ENCODE measurements at regions not wholly inside any gene's neighbourhood (a gene's known extent, or its start where the extent isn't known, plus 50 kb on each side); places are given as distances from the start of the nearest gene placed in this dataset.

DNA sequence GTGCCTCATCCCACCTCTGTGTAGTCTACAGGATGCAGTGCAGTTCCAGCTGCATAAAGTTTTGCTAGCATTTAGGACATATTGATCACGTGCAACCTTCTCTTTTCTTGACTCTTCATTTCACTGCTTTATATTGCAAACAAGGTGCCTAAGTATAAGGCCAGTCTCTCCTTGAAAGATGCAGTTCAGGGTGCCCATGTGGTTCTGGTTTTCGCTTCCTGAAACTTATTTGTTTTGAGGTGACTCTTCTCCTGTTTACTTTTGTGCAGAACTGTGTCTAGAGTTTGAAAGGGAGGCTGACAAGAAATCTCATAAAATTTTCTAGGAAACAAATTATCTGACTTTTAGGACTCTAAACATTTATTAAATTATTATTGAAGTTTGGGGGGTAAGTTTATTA is 189.9 kb downstream of the UBE2E3 start:
- no peaks in the 10 kb centered on the region for H3K4me1 ChIP-seq (ENCODE audit: insufficient read depth, low read length)
- Mint-ChIP-seq H3K9me3 (ENCODE audit: unreplicated experiment) (no peaks in the 10 kb centered on the region), H3K36me3 (ENCODE audit: low read depth, unreplicated experiment) (no peaks in the 10 kb centered on the region), H3K4me1 (ENCODE audit: low read depth, unreplicated experiment) (peaks cover 7% of the 10 kb centered on the region), H3K4me3 (ENCODE audit: unreplicated experiment) (no peak overlapping the region), H3K27ac (ENCODE audit: unreplicated experiment) (no peak overlapping the region), H3K27me3 (ENCODE audit: low read depth, unreplicated experiment) (no peaks in the 10 kb centered on the region)
- FAIRE-seq, result no peak
- H3K36me3 ChIP-seq (ENCODE audit: insufficient read depth, low read length), result no peaks in the 10 kb centered on the region
- no peak for TF ChIP-seq EZH2 (IDR thresholded peaks at IDR 0.05; ENCODE audit: insufficient read depth, low read length)
- TF ChIP-seq, protein P1, sequence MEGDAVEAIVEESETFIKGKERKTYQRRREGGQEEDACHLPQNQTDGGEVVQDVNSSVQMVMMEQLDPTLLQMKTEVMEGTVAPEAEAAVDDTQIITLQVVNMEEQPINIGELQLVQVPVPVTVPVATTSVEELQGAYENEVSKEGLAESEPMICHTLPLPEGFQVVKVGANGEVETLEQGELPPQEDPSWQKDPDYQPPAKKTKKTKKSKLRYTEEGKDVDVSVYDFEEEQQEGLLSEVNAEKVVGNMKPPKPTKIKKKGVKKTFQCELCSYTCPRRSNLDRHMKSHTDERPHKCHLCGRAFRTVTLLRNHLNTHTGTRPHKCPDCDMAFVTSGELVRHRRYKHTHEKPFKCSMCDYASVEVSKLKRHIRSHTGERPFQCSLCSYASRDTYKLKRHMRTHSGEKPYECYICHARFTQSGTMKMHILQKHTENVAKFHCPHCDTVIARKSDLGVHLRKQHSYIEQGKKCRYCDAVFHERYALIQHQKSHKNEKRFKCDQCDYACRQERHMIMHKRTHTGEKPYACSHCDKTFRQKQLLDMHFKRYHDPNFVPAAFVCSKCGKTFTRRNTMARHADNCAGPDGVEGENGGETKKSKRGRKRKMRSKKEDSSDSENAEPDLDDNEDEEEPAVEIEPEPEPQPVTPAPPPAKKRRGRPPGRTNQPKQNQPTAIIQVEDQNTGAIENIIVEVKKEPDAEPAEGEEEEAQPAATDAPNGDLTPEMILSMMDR (IDR thresholded peaks at IDR 0.05; ENCODE audit: insufficient read depth, low read depth, low read length), result no peak
- no peak overlapping the region for H3K27ac ChIP-seq (ENCODE audit: low read depth, low read length)
- H3K9ac ChIP-seq (ENCODE audit: low read length), result no peak overlapping the region
- no peaks in the 10 kb centered on the region for H3K27me3 ChIP-seq (ENCODE audit: insufficient read depth, low read length)
- H3K9me3 ChIP-seq (ENCODE audit: insufficient read depth, low read depth, low read length), result no peaks in the 10 kb centered on the region
- no peak overlapping the region for H3K4me2 ChIP-seq (ENCODE audit: low read length)
- H3K79me2 ChIP-seq (ENCODE audit: insufficient read depth, low read length), result no peaks in the 10 kb centered on the region
- H3K4me3 ChIP-seq (ENCODE audit: insufficient read depth, low read depth, low read length), result no peak overlapping the region
- no peak for DNase-seq (ENCODE audit: low read depth)
- H2AFZ ChIP-seq (ENCODE audit: low read depth, low read length), result no peak overlapping the region
- no peaks in the 10 kb centered on the region for H4K20me1 ChIP-seq (ENCODE audit: insufficient read depth, low read length)

DNA sequence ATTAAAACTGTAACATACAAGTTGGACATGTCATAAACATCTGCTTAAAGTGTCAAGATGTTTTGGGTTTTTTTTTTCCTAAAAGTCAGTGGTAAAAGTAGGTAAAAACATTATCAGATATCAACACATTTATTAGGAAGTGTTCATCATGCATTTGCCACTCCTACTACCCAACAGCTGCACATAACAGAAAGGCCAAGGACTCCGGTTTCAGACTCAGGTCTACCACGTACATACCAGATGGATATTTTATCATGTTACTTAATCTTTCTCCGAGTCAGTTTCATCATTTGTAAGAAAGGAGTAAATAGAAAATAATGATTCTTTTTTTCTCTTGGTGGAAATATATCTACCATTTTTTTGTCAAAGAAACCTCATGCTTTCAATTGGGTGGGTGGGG is 192.3 kb downstream of the UBE2E3 start:
- H2AFZ ChIP-seq (ENCODE audit: low read depth, low read length), result no peak overlapping the region
- peaks cover 17% of the 10 kb centered on the region for H3K4me1 Mint-ChIP-seq (ENCODE audit: low read depth, unreplicated experiment)
- H3K4me2 ChIP-seq (ENCODE audit: low read length), result no peak overlapping the region
- H3K27me3 Mint-ChIP-seq (ENCODE audit: low read depth, unreplicated experiment), result no peaks in the 10 kb centered on the region
- FAIRE-seq, result no peak
- H3K27me3 ChIP-seq (ENCODE audit: insufficient read depth, low read length), result no peaks in the 10 kb centered on the region
- H3K4me3 ChIP-seq (ENCODE audit: insufficient read depth, low read depth, low read length), result no peak overlapping the region
- H3K79me2 ChIP-seq (ENCODE audit: insufficient read depth, low read length), result no peaks in the 10 kb centered on the region
- TF ChIP-seq, protein P1 (IDR thresholded peaks at IDR 0.05; ENCODE audit: insufficient read depth, low read depth, low read length), result no peak
- TF ChIP-seq EZH2 (IDR thresholded peaks at IDR 0.05; ENCODE audit: insufficient read depth, low read length), result no peak
- H4K20me1 ChIP-seq (ENCODE audit: insufficient read depth, low read length), result no peaks in the 10 kb centered on the region
- H3K4me1 ChIP-seq (ENCODE audit: insufficient read depth, low read length), result no peaks in the 10 kb centered on the region
- no peak overlapping the region for H3K27ac Mint-ChIP-seq (ENCODE audit: unreplicated experiment)
- H3K36me3 Mint-ChIP-seq (ENCODE audit: low read depth, unreplicated experiment), result no peaks in the 10 kb centered on the region
- H3K4me3 Mint-ChIP-seq (ENCODE audit: unreplicated experiment), result no peak overlapping the region
- H3K9me3 Mint-ChIP-seq (ENCODE audit: unreplicated experiment), result no peaks in the 10 kb centered on the region
- H3K36me3 ChIP-seq (ENCODE audit: insufficient read depth, low read length), result no peaks in the 10 kb centered on the region
- H3K9ac ChIP-seq (ENCODE audit: low read length), result no peak overlapping the region
- H3K27ac ChIP-seq (ENCODE audit: low read depth, low read length), result no peak overlapping the region
- no peaks in the 10 kb centered on the region for H3K9me3 ChIP-seq (ENCODE audit: insufficient read depth, low read depth, low read length)
- no peak for DNase-seq (ENCODE audit: low read depth)

- no peaks in the 10 kb centered on the region for H3K4me1 ChIP-seq (ENCODE audit: insufficient read depth, low read length)
- no peaks in the 10 kb centered on the region for H3K36me3 Mint-ChIP-seq (ENCODE audit: low read depth, unreplicated experiment)
- H4K20me1 ChIP-seq (ENCODE audit: insufficient read depth, low read length), result no peaks in the 10 kb centered on the region
- H3K9me3 ChIP-seq (ENCODE audit: insufficient read depth, low read depth, low read length), result no peaks in the 10 kb centered on the region
- TF ChIP-seq, protein P1 (IDR thresholded peaks at IDR 0.05; ENCODE audit: insufficient read depth, low read depth, low read length), result no peak
- no peaks in the 10 kb centered on the region for H3K79me2 ChIP-seq (ENCODE audit: insufficient read depth, low read length)
- H3K4me1 Mint-ChIP-seq (ENCODE audit: low read depth, unreplicated experiment), result peaks cover 16% of the 10 kb centered on the region
- DNase-seq (ENCODE audit: low read depth) (peak; percentile 50), FAIRE-seq (no peak)
- H2AFZ ChIP-seq (ENCODE audit: low read depth, low read length), result no peak overlapping the region
- no peak overlapping the region for H3K27ac ChIP-seq (ENCODE audit: low read depth, low read length)
- no peak overlapping the region for H3K9ac ChIP-seq (ENCODE audit: low read length)
- no peak overlapping the region for H3K4me3 Mint-ChIP-seq (ENCODE audit: unreplicated experiment)
- H3K27me3 Mint-ChIP-seq (ENCODE audit: low read depth, unreplicated experiment), result no peaks in the 10 kb centered on the region
- no peaks in the 10 kb centered on the region for H3K9me3 Mint-ChIP-seq (ENCODE audit: unreplicated experiment)
- no peaks in the 10 kb centered on the region for H3K36me3 ChIP-seq (ENCODE audit: insufficient read depth, low read length)
- no peak overlapping the region for H3K4me3 ChIP-seq (ENCODE audit: insufficient read depth, low read depth, low read length)
- H3K27ac Mint-ChIP-seq (ENCODE audit: unreplicated experiment), result no peak overlapping the region
- no peaks in the 10 kb centered on the region for H3K27me3 ChIP-seq (ENCODE audit: insufficient read depth, low read length)
- no peak overlapping the region for H3K4me2 ChIP-seq (ENCODE audit: low read length)
Measured at GRCh38 chr2:181174611-181175580, 194.5 kb downstream of the UBE2E3 start.

All from astrocyte (in vitro differentiated cells and primary cell).